GM06990 (cell line): ENCODE measurements at regions not wholly inside any gene's neighbourhood (a gene's known extent, or its start where the extent isn't known, plus 50 kb on each side); places are given as distances from the start of the nearest gene placed in this dataset.

Source experiments
- DNase-seq: peaks from one replicate; pipeline ENCODE4 v3.0.0-alpha.2; 2011; ENCODE audit not compliant: insufficient read length; ENCODE audit errors: extremely low read depth
- H3K27me3 ChIP-seq: replicated peaks from 2 replicates; pipeline ENCODE4 v1.6.0; 2011; ENCODE audit warnings: low read length; ENCODE audit not compliant: control insufficient read depth, insufficient read depth
- H3K36me3 ChIP-seq: 2 replicates; pipeline ENCODE4 v1.5.1; 2011; ENCODE audit warnings: low read length; ENCODE audit not compliant: control insufficient read depth, insufficient read depth
- H3K4me3 ChIP-seq: replicated peaks from 2 replicates; pipeline ENCODE4 v1.5.1; 2011; ENCODE audit warnings: low read depth, mild to moderate bottlenecking, control low read depth, low read length
- TF ChIP-seq, protein P1 (sequence below): IDR thresholded peaks from 2 replicates; pipeline ENCODE4 v1.5.1; 2011; ENCODE audit warnings: low read length, control low read depth, mild to moderate bottlenecking, inconsistent platforms; ENCODE audit not compliant: insufficient read depth, poor library complexity, severe bottlenecking

GRCh38 chr20:51980277-51980676 lies 178.0 kb upstream of the SALL4 start:
- Histone ChIP-seq H3K36me3 (no peaks in the 10 kb centered on the region), H3K27me3 (no peaks in the 10 kb centered on the region), H3K4me3 (no peak overlapping the region)
- TF ChIP-seq, protein P1, sequence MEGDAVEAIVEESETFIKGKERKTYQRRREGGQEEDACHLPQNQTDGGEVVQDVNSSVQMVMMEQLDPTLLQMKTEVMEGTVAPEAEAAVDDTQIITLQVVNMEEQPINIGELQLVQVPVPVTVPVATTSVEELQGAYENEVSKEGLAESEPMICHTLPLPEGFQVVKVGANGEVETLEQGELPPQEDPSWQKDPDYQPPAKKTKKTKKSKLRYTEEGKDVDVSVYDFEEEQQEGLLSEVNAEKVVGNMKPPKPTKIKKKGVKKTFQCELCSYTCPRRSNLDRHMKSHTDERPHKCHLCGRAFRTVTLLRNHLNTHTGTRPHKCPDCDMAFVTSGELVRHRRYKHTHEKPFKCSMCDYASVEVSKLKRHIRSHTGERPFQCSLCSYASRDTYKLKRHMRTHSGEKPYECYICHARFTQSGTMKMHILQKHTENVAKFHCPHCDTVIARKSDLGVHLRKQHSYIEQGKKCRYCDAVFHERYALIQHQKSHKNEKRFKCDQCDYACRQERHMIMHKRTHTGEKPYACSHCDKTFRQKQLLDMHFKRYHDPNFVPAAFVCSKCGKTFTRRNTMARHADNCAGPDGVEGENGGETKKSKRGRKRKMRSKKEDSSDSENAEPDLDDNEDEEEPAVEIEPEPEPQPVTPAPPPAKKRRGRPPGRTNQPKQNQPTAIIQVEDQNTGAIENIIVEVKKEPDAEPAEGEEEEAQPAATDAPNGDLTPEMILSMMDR: no peak
- DNase-seq: no peak

GRCh38 chr20:51979226-51979625 lies 176.9 kb upstream of the SALL4 start:
- DNase-seq: no peak
- TF ChIP-seq, protein P1: no peak
- Histone ChIP-seq H3K27me3 (no peaks in the 10 kb centered on the region), H3K4me3 (no peak overlapping the region), H3K36me3 (no peaks in the 10 kb centered on the region)

GRCh38 chr20:51978070-51978501 lies 175.8 kb upstream of the SALL4 start:
- DNase-seq: peak; percentile 3
- Histone ChIP-seq H3K36me3 (no peaks in the 10 kb centered on the region), H3K4me3 (no peak overlapping the region), H3K27me3 (no peaks in the 10 kb centered on the region)
- TF ChIP-seq, protein P1: no peak

DNA sequence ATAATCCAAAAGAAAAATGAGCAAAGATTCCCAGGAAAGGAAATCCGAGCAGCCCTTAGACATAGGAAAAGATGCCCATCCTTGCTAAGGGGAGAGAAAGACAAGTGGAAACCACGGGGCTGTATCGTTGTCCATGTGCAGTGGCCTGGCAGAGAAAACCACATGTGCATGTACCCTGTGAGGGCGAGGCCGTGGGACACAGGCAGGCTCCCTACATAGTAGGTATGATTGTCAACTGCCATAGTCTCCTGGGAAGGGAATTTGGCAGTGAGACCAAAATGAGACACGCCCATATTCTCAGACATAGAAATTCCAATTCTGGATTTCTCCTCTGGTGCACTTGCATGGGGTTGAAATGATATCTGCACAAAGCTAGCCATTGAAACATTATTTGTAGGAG lies 169.7 kb upstream of the SALL4 start:
- TF ChIP-seq, protein P1: no peak
- no peak for DNase-seq
- H3K4me3 ChIP-seq: no peak overlapping the region
- no peaks in the 10 kb centered on the region for H3K27me3 ChIP-seq
- H3K36me3 ChIP-seq: no peaks in the 10 kb centered on the region

DNA sequence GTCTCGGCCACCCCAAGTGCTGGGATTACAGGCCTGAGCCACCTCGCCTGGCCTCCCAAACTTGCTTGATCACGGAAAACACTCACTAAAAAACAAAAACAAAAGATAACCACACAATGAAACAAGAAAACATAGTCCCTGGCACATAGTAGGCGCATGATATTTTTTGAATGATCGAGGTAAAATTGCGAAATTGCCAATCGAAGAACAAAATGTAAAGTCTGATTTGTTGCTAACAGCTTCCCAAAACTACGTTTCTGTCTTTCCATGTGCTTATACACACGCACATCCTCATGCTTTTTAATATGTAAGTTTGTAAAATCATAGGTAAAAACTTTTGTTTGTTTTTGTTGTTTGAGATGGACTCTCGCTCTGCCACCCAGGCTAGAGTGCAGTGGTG lies 168.5 kb upstream of the SALL4 start:
- TF ChIP-seq, protein P1: no peak
- H3K36me3 ChIP-seq: no peaks in the 10 kb centered on the region
- no peak for DNase-seq
- H3K4me3 ChIP-seq: no peak overlapping the region
- no peaks in the 10 kb centered on the region; the same call in 1 of the 2 replicates for H3K27me3 ChIP-seq

- H3K4me3 ChIP-seq: no peak overlapping the region
- H3K27me3 ChIP-seq: no peaks in the 10 kb centered on the region; the same call in 1 of the 2 replicates
- no peak for DNase-seq
- H3K36me3 ChIP-seq: no peaks in the 10 kb centered on the region
- TF ChIP-seq, protein P1: no peak
Observed at GRCh38 chr20:51969191-51969590, 166.9 kb upstream of the SALL4 start.
